Tibial nerve (tissue), 3 donors: ENCODE measurements at regions not wholly inside any gene's neighbourhood (a gene's known extent, or its start where the extent isn't known, plus 50 kb on each side); places are given as distances from the start of the nearest gene placed in this dataset.

ENCODE experiments used
- CTCF ChIP-seq, 5 experiments: fragments of 200-600 bp in 3 of 5; fragments of 450-650 bp in 2 of 5; sonication (generic) in 3 of 5; IDR thresholded peaks; one replicate each; pipeline ENCODE4 v1.5.1; 2016 to 2019; ENCODE audit warnings: antibody characterized with exemption in 5 of 5, mild to moderate bottlenecking in 3 of 5, moderate library complexity in 2 of 5
- POLR2A ChIP-seq, 2 donors: fragments of 450-650 bp; IDR thresholded peaks; one replicate each; pipeline ENCODE4 v1.6.1; 2017; ENCODE audit warnings: antibody characterized with exemption in 2 of 2, mild to moderate bottlenecking in 2 of 2, moderate library complexity in 2 of 2

GRCh38 chr5:9954869-9955268, 294.8 kb downstream of the ATPSCKMT start:
- no peak for TF ChIP-seq POLR2A (IDR thresholded peaks at IDR 0.05)
- TF ChIP-seq CTCF (IDR thresholded peaks at IDR 0.05) = no peak
